ENCODE measurements at regions not wholly inside any gene's neighbourhood (a gene's known extent, or its start where the extent isn't known, plus 50 kb on each side); places are given as distances from the start of the nearest gene placed in this dataset.

DNA sequence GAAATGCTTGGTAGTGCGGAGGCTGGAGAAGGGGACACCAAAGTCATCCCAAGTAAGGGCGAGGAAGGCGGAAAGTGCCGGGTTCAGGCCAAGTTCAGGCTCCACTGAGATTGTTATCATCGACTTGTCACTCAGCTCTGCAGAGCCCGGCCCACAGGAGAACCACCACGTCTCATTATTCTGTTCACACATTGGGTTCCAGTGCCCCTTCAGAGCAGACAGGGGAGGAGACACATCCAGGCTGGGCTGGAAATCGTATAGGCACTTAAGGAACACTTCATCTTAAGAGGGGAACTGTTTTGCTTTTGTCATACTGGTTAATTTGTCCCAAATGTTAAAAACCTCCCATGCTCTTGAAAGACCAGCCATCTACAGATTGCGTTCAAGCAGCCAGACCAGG lies 118.3 kb upstream of the ADAMTS18 start:
- no peak for DNase-seq (ENCODE audit: low read depth, low spot score)

DNA sequence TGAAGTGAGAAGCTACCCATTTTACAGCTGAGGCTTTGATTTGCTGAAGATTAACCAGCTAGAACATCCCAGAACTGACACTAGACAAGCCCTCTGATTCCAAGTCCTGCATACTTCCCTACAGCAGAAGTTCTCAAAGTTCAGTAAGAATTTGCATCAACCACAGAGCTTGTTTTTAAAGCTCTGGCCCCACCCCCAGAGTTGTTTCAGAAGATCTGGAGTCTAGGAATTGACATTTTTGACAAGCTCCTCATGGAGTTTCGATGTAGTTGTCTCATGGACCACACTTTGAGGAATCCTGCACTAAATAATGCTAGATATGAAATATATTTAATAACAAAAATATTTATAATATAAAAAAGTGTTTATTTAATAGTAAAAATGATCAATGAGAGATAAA lies 120.3 kb upstream of the ADAMTS18 start:
- no peak for DNase-seq (ENCODE audit: low read depth, low spot score)

DNA sequence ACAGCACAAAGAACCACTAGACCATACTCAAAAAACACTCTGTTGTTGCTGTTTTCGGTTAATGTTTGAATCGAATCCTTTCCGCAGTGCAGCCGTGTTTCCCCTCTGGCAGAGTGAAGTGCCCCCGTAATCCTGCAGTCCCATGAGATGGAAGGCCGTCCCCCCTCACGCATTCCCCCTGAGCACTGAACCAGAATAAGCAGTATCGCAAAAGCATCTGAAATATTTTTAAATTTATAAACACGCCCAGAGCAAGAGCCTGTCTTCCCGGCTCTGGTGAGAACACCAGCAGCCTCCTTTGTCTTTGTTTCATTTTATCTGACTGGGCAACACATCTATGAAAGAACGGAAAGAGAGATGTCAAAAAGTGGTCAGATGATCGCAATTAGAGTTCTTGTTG lies 121.0 kb upstream of the ADAMTS18 start:
- DNase-seq (ENCODE audit: low read depth, low spot score) = no peak

DNA sequence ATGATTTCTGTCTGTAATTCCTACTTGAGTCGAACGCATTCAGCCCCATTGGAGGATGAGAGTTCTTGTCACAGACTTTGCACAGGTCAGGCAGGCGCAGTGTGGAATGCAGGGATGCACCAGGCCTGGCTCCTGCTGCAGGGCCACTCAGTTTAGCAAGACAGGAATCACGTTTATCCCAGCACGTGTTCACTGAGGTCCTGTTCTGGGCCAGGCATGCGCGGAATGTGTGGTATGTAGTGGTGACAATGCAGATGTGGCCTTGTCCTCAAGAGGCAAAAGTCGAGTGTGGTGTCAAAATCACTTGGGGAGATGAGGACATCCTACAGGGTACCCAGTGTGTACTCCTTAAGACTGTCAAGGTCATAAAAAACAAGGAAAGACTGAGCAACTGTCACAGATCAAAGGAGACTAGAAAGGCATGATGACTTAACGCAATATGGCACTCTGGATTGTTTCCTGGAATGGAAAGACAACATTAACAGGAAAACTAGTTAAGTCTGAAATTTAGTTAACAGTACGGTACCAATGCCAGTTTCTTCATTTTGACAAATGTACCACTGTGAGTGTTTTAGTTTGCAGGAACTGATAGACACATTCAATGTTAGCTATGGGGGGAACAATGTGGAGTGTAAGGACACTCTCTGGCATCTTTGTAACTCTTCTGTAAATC lies 121.5 kb upstream of the ADAMTS18 start:
- peak; percentile 56 for DNase-seq (ENCODE audit: low read depth, low spot score)

DNA sequence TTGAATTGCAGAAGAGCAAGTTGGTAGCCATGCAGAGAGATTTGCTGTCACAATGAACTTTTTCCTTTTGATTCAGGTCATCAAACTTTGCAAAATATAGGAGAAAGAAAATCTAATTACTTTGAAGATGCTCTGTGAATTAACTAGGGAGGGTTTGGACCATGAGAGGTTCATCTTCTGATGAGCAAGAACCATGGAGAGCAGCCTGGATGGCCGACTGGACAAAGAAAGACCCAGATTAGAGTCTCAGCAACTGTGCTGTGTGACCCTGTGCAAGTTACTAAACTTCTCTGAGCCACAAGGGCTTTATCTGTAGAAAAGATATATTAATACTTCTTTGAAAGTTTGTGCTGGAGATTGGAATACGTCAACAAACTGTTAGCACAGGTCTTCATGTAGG lies 122.6 kb upstream of the ADAMTS18 start:
- DNase-seq (ENCODE audit: low read depth, low spot score) = no peak

DNA sequence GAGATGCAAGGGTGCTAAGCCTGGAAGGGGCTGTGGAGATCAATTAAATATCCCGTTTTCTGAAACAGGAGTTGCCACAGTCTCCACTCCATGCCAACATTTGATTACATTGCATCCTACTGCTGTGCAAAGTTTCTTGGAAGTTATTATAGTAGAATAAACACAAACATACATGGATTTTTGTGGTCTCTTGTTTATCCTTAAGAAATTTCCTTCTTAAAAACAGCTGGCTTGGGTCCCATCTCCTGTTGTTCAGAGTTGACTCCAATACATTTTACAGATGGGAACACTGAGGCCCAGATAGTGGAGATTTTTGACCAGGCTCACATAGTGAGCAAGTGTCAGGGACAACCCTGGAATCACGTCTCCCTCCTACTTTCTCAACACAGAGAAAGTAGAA lies 124.0 kb upstream of the ADAMTS18 start:
- DNase-seq (ENCODE audit: low read depth, low spot score) = no peak

DNA sequence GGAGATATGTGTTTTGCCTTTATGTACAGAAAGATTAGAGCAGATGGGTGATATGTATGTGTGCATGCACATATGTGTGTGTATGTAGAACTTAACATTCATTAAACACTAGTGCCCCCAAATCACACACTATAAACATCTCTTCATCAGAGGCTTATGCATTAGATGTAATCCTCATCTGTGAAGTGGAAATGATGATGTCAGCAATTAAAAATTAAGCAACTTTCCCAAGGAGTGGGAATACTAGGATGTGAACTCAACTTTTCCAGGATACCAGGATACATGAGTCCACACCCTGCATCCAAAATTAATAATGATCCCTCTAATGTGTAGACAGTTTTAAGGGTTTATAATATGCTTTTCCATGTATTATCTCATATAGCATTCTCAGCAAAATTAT lies 127.7 kb upstream of the ADAMTS18 start:
- DNase-seq (ENCODE audit: low read depth, low spot score) = no peak

DNA sequence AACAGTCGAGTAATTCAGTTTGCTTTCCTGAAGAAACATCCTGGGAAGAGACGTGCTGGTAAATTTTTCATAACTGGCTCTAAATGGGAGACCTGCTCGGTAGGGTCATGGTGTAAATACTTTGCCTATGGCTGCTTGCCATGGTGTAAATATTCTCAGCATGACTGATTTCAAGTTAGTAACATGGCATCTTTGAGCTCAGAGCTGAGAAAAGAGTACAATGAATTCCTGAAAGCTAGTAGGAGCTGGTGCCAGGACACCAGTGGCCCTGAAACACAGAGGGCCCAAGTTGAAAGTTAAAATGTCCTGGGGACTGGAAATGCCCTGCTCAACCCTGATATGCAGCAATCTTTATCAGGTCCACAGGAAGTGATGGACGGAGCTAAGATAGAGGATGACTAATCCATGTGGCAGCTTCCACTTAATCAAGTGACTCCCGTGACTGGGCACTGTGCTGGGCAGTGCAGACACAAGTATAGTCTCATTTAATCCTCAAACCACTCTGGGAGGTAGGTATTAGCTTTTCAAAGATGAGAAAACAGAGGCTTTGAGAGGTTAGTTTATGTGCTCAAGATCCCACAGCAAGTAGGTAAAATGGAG lies 130.1 kb upstream of the ADAMTS18 start:
- DNase-seq (ENCODE audit: low read depth, low spot score) = no peak

DNA sequence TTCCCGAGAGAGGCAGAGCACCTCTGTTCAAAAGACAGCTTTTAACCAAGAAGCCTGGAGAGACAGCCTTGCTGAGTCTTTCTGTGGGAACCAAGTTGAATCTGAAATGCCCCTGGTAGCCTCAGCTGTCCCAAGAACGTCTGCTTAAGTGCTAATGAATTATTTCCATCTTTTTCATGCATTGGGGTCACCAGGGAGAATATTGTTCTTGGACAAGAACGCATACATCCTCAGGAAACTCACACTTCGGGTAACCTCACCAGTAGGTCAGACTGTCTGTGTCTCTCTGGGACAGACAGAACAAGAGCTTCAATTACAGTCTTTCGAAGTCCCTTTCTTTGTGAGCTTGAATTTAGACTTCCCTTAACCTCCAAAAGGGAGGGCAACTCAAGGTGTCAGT lies 134.6 kb upstream of the ADAMTS18 start:
- DNase-seq (ENCODE audit: low read depth, low spot score) = no peak

DNA sequence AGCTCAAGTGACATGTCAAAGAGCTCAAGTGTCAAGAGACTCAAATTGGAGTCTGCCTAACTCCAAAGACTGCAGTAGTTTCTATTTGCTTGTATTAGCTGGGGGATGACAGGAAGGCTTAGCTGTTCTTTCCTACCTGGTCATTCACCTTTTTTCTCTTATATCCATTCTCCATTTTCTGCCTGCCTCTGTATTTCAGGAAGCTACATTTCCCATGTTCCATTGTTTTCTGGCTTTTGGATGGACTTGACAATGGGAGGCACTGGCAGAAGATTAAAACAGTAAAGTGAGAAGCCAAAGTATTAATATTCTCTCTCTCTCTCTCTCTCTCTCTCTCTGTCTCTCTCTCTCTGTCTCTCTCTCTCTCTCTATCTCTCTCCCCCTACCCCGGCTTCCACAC lies 135.7 kb upstream of the ADAMTS18 start:
- no peak for DNase-seq (ENCODE audit: low read depth, low spot score)

DNA sequence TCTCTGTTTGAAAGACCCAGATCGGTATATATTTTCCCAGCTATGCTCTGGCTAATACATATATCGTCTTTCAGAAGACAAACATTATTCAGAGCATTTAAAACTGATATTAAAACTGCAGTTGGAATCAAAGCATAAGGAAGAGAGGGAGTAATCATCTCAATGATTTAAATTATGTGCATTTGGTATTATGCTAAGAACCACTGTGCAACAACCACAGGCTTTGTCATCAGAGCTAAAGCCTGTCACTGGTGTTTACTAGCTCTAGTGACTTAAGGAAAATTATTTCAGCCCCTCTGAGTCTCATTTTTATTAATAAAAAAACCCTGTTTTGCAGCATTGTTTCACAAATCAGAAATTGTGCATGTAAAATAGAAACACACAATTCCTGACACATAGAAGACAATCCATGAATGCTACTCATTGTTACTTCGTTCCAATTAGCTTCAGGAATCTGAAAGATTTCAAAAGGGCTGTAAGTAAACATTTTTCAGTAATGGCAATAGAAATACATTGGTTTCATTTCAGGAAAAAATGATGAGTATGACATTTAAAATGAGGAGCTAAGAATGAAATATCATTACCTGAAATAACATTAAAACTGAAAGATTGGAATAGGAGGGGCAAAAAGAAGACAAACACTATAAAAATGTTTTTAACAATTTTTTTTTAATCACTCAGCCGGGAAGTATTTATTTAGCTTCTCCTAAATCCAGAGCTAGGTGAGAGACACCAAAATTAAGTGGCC lies 136.5 kb upstream of the ADAMTS18 start:
- no peak for DNase-seq (ENCODE audit: low read depth, low spot score)

DNA sequence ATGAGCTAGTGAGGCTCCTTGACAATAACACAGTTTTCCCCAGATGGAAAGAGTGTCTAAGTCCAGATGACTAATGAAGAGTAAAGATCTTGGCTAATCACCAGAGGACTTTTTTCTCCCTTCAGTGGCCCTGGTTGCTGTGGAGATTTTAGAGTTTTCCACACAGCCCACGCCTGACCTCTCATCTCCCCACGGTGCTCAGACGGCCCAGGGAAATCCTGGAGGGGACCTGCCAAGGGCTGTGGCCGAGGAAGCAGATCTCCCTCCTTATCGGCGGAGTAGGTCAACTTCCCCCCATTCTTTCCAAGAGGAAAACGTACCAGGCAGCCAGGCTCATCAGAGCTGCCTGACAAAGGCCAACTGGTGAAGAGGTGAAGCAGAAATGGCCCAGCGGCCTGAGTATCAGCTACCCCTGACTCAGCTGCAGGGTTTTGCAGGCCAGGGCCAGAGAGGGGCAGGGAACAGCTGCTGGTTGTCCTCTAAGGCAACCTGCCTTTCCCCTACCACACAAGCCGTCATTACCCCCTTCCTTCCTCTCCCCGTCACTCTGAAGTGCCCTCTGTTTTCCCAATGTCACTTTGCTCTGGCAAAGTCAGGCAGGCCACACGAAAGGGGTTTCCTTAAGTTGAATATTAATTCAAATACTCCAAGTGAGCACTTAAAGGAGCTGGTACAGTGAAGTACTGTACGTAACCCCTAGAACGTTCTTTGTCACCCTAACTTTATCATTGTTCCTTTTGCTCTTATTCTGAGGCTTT lies 140.2 kb upstream of the ADAMTS18 start:
- DNase-seq (ENCODE audit: low read depth, low spot score) = no peak

DNA sequence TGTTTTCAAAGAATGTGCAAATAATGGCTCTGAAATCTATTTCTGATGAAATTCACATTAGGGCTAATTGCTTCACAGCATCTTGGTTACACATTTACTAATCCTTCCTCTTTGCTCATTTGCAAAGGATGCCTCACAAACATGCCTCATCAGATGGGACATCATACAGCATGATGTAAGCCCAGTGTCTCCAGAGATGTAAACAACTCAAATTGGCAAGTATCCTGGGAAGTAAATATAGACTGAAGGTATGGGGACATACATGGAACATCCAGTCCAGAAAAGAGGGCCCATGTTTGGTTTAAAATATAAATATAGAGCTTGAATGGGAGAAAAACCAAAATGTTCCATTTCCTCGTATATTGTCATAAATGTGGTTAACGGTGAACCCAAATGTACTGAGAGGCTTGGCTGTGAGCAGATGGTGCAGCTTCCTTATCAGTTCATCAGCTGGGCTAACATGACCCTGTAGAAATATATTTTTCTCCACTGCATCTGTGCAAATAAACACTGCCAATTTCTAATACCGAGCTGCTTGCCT lies 142.9 kb upstream of the NUDT7 start:
- no peak for DNase-seq (ENCODE audit: low read depth, low spot score)

DNA sequence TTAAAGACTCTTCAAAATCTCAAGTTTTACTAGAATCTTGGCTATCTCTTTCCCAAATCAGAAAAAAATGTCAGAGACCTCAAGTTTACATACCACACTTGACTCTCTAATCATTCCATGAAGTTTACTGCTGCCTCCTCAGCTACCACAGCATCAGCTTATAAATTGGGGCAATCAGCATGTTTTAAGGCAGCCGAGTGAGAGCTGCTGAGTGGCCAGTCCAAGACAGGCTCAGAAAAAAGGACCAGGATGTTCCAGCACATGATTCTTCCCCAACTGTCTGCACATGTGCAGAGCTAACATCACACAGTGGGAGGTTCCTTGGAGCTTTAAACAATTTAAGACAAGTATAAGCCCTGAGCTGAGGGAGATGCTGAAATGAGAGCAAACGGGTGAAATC lies 140.6 kb upstream of the NUDT7 start:
- DNase-seq (ENCODE audit: low read depth, low spot score) = no peak

DNA sequence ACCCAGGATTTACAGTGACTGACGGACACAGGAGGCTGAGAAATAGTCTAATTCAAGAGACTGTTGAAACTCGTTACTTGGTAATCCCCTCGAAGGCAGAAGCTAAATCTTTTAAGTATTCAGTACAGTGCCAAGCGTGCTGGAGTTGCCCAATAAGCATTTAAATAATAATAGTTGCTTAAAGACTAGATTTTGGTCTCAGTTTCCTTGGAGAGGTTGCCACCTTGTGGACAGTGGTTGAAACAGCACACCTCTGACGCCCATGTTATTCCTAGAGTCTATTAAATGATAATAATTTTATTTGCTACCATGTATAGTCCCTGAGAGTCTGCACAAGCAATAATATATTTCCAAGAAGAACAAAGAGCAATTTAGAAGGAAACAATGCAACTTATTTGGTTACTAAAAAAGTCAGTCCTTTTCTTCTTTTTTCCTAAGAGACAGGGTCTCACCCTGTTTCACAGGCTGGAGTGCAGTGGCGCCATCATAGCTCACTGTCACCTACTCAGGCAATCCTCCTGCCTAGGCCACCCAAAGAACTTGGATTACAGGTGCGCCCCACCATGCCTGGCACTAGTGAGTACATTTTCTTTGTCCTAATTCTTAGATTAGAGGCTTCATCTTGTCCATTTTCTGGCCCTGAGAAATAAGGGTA lies 138.0 kb upstream of the NUDT7 start:
- no peak for DNase-seq (ENCODE audit: low read depth, low spot score)

DNA sequence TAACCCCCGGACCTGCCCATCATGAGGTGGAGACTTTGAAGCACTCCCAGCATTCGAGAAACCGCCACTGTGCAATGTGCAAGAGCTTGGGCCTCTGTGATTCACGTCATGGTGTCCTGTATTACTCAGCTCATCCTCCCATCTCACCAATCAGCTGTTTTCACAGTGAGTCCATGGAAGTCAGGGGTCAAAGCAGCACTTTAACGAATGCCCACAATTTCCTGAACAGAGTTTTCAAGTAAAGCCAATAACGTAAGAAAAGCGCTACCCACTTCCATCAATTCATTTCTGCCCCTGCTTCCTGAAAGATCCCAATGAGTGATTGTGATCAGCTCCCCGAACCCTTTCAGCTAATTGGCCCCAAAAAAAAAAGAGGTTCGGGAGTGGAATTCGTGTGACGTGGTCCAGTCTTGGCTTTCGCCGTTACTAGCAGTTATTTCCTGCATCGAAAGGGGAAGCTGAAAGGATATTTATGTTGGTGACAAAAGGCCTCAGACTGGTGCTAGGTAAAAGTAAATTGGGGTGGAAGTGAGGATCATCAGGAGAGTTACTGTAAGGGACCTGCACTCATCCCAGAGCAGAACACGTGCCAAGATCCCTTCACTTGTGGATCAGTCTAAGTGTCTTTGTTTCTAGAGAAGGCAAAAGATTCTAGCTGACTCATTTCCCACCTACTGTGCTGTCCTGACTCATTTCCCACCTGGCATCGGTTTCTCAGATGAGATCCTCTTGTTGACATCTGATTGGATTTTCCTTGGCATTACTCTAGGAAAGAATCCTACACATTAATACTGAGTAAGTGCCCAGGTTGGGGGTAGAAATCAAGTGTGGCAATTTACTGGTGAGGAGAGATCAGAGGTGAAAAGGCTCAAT lies 136.7 kb upstream of the NUDT7 start:
- DNase-seq (ENCODE audit: low read depth, low spot score) = no peak

DNA sequence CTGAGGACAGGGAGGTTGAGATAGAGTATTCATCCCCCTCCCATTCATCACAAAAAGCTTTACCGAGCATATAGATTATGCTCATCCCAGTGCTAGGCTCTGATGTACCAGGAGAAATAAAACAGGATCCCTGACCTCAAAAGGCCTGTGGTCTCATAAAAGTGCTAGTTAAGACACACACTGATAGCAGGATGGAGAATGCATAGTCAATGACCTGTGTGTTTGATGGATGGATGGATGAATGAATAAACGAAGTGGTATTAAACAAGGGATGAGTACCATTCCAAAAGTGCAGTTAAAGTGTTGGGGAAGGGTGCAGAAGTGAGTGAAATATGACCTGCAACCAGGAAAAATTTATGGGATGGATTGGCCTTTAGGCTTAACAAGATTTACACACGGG lies 133.9 kb upstream of the NUDT7 start:
- DNase-seq (ENCODE audit: low read depth, low spot score) = no peak

DNA sequence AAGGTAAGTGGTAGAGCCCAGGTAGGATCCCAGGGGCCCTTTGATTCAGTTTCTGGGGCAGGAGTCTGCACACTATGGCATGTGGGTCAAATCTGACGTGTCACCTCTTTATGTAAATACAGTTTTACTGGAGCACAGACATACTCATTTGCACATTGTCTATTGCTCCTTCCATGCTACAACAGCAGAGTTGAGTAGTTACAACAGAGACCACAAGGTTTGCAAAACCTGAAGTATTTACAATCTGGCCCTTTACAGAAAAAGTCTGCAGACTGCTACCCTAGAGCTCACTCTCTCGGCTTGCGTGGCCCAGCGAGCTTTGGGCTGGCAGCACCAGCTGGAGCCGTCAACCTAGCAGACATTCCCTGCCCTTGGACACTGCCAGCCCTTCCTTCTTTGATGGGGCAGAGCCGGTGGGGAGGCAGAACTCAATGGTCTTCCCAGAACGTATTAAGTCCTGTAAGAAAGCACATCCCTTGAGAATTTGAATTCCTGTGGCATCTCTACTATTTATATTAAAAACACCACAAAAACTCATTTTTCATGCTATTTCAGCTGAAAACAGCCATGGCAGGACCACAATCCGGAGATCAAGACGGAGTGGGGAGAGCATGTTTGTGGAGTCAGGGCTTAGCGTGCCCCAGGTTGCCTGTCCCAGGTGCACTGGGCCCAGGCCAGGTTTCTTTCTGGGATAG lies 133.1 kb upstream of the NUDT7 start:
- DNase-seq (ENCODE audit: low read depth, low spot score) = no peak

DNA sequence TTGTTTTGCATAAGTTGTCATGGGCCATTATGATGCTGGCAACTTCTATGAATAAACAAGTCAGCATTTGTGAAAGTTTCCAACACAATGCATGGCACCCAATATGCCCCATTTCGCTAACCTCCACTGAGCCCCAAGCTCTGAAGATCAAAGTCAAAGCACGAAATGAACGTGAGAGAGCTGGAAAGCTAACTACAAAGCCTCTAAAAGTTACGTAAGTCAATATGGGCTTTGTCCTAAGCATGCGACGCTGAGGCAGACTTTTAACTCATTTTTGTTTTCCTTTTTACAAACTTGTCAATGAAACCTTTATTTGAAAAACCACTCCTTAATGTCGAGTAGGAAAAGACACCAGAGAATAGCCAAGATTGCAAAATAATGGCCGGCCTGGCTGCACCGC lies 131.6 kb upstream of the NUDT7 start:
- no peak for DNase-seq (ENCODE audit: low read depth, low spot score)

DNA sequence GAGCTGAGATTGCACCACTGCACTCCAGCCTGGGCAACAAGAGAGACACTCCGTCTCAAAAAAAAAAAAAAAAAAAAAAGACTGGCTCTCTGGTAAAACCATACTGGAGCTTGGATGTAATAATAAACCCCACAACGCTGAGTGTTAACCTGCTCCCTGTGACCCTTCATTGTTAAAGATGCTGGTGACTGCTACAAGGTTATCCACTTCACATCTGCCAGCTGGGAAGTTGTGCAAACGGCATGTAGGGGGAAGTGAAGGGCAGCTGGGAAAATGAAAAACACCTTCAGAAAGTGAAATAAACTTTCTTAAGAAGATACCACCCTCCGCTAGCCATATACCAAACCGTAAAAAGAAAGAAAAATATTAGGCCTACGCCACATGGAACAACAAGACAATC lies 131.0 kb upstream of the NUDT7 start:
- no peak for DNase-seq (ENCODE audit: low read depth, low spot score)

Data from iPS DF 19.7 (cell line).